ENCODE measurements at regions not wholly inside any gene's neighbourhood (a gene's known extent, or its start where the extent isn't known, plus 50 kb on each side); places are given as distances from the start of the nearest gene placed in this dataset.

DNA sequence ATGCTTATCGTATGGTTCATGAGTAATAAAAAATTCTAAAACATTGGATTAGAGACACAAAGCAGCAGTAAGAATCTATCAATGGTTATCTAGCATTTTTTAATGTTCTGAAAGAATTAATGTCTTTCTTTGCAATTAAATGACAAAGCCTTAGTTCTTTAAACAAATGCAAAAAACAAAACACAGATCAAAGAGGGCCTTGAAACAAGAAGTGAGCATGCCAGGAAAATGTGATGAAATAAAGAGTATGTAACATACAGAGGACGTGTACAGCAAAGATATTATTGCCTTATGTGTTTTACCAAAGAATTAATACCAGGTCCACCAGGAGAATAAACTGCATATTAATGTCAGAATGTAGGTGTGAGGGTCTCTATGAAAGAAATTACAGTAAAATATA lies 812.3 kb upstream of the GRAMD2B start:
- 0% methylated on average over 2 of the region's 2 CpGs for WGBS (ENCODE audit: low lambda C conversion rate)
- CTCF ChIA-PET (ENCODE audit: low intra/inter-chr PET ratio, low total read pairs) = no interaction called here
- Histone ChIP-seq H2AFZ (ENCODE audit: low read length) (no peak overlapping the region), H3K4me2 (ENCODE audit: low read depth, low read length) (no peak overlapping the region), H3K9ac (ENCODE audit: insufficient read depth, low read depth, low read length) (no peak overlapping the region), H3K79me2 (ENCODE audit: insufficient read depth, low read length) (no peaks in the 10 kb centered on the region), H3K4me1 (ENCODE audit: insufficient read depth, low read length) (no peaks in the 10 kb centered on the region), H3K36me3 (replicated peaks in 1 of 2; ENCODE audit: control insufficient read depth in 1 of 2, insufficient read depth in 2 of 2, low read length in 2 of 2) (no peaks in the 10 kb centered on the region), H3K27me3 (ENCODE audit: control insufficient read depth in 1 of 2, insufficient read depth in 2 of 2, low read length in 2 of 2) (no peaks in the 10 kb centered on the region), H3K27ac (ENCODE audit: extremely low read length, insufficient read depth, low read length) (no peak overlapping the region), H3K4me3 (replicated peaks in 1 of 3; ENCODE audit: insufficient read depth in 1 of 3, low read depth in 2 of 3, low read length in 3 of 3) (no peak overlapping the region), H3K9me3 (ENCODE audit: low read length) (peaks cover 18% of the 10 kb centered on the region; the same call in 1 of the 2 replicates), H4K20me1 (ENCODE audit: insufficient read depth, low read length) (no peaks in the 10 kb centered on the region)
- DNase-seq (ENCODE audit: low spot score) (no peak), ATAC-seq (no peak), FAIRE-seq (no peak)
- TF ChIP-seq RBAK (CRISPR knock-in tag; IDR thresholded peaks at IDR 0.05) (no peak), ATF1 (CRISPR knock-in tag; IDR thresholded peaks at IDR 0.05) (no peak), ZNF282 (IDR thresholded peaks at IDR 0.05; ENCODE audit: partially characterized antibody) (no peak), JARID2 (CRISPR knock-in tag; IDR thresholded peaks at IDR 0.05; ENCODE audit: insufficient replicate concordance) (no peak), ZNF432 (CRISPR knock-in tag; IDR thresholded peaks at IDR 0.05; ENCODE audit: borderline replicate concordance) (no peak), MLLT10 (CRISPR knock-in tag; IDR thresholded peaks at IDR 0.05) (no peak), ETV5 (CRISPR knock-in tag; IDR thresholded peaks at IDR 0.05; ENCODE audit: borderline replicate concordance) (no peak)
- TF ChIP-seq, protein P1, sequence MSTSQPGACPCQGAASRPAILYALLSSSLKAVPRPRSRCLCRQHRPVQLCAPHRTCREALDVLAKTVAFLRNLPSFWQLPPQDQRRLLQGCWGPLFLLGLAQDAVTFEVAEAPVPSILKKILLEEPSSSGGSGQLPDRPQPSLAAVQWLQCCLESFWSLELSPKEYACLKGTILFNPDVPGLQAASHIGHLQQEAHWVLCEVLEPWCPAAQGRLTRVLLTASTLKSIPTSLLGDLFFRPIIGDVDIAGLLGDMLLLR (CRISPR knock-in tag; IDR thresholded peaks at IDR 0.05) = no peak
- POLR2A ChIA-PET = no interaction called here
- BruUV-seq (replicated peaks) = no TSS peak
- intact Hi-C loops (cut with micrococcal nuclease; ENCODE audit: unreplicated experiment) = no loop called here
- in situ Hi-C loops (cut with HindIII; ENCODE audit: extremely low pct_ligation_motif_present, low pct_unique_long_range_greater_than_20kb) = no loop called here

DNA sequence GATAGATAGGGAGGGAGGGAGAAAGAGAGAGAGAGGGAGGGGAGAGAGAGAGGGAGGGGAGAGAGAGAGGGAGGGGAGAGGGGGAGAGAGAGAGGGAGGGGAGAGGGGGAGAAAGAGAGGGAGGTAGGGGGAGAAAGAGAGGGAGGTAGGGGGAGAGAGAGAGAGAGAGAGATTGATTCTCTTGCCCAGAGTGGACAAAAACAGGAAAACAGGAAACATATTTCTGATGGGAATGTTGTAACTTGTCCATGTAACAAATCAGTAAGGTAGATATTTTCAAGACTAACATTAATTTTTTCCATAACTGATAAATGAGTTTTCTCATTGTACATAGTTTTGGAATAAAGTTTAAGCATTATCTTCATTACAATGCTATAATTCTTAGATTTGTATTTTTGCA lies 811.7 kb upstream of the GRAMD2B start:
- ATAC-seq (no peak), DNase-seq (ENCODE audit: low spot score) (no peak), FAIRE-seq (no peak)
- H3K36me3 ChIP-seq (replicated peaks in 1 of 2; ENCODE audit: control insufficient read depth in 1 of 2, insufficient read depth in 2 of 2, low read length in 2 of 2) = no peaks in the 10 kb centered on the region
- POLR2A ChIA-PET = no interaction called here
- no peak overlapping the region for H3K4me3 ChIP-seq (replicated peaks in 1 of 3; ENCODE audit: insufficient read depth in 1 of 3, low read depth in 2 of 3, low read length in 3 of 3)
- H4K20me1 ChIP-seq (ENCODE audit: insufficient read depth, low read length) = no peaks in the 10 kb centered on the region
- no peak overlapping the region for H3K4me2 ChIP-seq (ENCODE audit: low read depth, low read length)
- no TSS peak for BruUV-seq (replicated peaks)
- TF ChIP-seq HNRNPK (IDR thresholded peaks at IDR 0.05; ENCODE audit: low read depth, low read length, poor library complexity, severe bottlenecking) = peak; percentile 61
- no peak for TF ChIP-seq ZSCAN25 (CRISPR knock-in tag; IDR thresholded peaks at IDR 0.05)
- no peak overlapping the region for H3K27ac ChIP-seq (ENCODE audit: extremely low read length, insufficient read depth, low read length)
- no peaks in the 10 kb centered on the region for H3K27me3 ChIP-seq (ENCODE audit: control insufficient read depth in 1 of 2, insufficient read depth in 2 of 2, low read length in 2 of 2)
- H2AFZ ChIP-seq (ENCODE audit: low read length) = no peak overlapping the region
- H3K9me3 ChIP-seq (ENCODE audit: low read length) = peaks cover 18% of the 10 kb centered on the region; the same call in 1 of the 2 replicates
- no peak overlapping the region for H3K9ac ChIP-seq (ENCODE audit: insufficient read depth, low read depth, low read length)
- CTCF ChIA-PET (ENCODE audit: low intra/inter-chr PET ratio, low total read pairs) = no interaction called here
- in situ Hi-C loops (cut with HindIII; ENCODE audit: extremely low pct_ligation_motif_present, low pct_unique_long_range_greater_than_20kb) (no loop called here), intact Hi-C loops (cut with micrococcal nuclease; ENCODE audit: unreplicated experiment) (no loop called here)
- no peaks in the 10 kb centered on the region for H3K79me2 ChIP-seq (ENCODE audit: insufficient read depth, low read length)
- no peaks in the 10 kb centered on the region for H3K4me1 ChIP-seq (ENCODE audit: insufficient read depth, low read length)

All from HepG2 (cell line).